Activated CD4-positive, alpha-beta memory T cell treated with anti-CD3 and anti-CD28 coated beads for 36 hours (primary cell): ENCODE measurements at regions not wholly inside any gene's neighbourhood (a gene's known extent, or its start where the extent isn't known, plus 50 kb on each side); places are given as distances from the start of the nearest gene placed in this dataset.
A peak's percentile ranks its signal among the peaks of the same experiment; 100 is the strongest.

Experiments used
- CTCF ChIA-PET: fragments of 350-600 bp; sonication (Branson Sonifier 250); formaldehyde crosslinking; loops from one replicate; lab custom pipeline; 2021; ENCODE audit warnings: antibody characterized with exemption, inconsistent platforms; lab: Charles Lee
- POLR2A ChIA-PET: fragments of 350-600 bp; sonication (Branson Sonifier 250); formaldehyde crosslinking; loops from one replicate; lab custom pipeline; 2021; ENCODE audit warnings: antibody characterized with exemption; lab: Charles Lee
- DNase-seq: peaks from one replicate; pipeline ENCODE4 v3.0.0-alpha.2; 2020
- H3K27ac Mint-ChIP-seq: one replicate; pipeline ENCODE4 v1.8.0; 2021; ENCODE audit warnings: mixed read lengths
- H3K27me3 Mint-ChIP-seq: one replicate; pipeline ENCODE4 v1.8.0; 2021; ENCODE audit warnings: mixed read lengths
- H3K36me3 Mint-ChIP-seq: one replicate; pipeline ENCODE4 v1.8.0; 2021; ENCODE audit warnings: mixed read lengths
- H3K4me1 Mint-ChIP-seq: one replicate; pipeline ENCODE4 v1.8.0; 2021; ENCODE audit warnings: low read depth, mixed read lengths
- H3K4me3 Mint-ChIP-seq: one replicate; pipeline ENCODE4 v1.8.0; 2021; ENCODE audit warnings: mild to moderate bottlenecking, mixed read lengths
- H3K9me3 Mint-ChIP-seq: one replicate; pipeline ENCODE4 v1.8.0; 2021; ENCODE audit warnings: mixed read lengths
- intact Hi-C: fragments of 100-400 bp; cut with micrococcal nuclease; formaldehyde crosslinking; loops from one replicate; pipeline ENCODE4 v1.15.1; 2023

- intact Hi-C loops: loop anchor here (1.0 kb wide), 2 partner anchors 40 to 70 kb away; no protein-coding TSS in a partner anchor
- Mint-ChIP-seq H3K27ac (no peak overlapping the region), H3K4me1 (peaks cover 17% of the 10 kb centered on the region), H3K4me3 (no peak overlapping the region), H3K9me3 (no peaks in the 10 kb centered on the region), H3K36me3 (no peaks in the 10 kb centered on the region), H3K27me3 (peaks cover 15% of the 10 kb centered on the region)
- DNase-seq: peak; percentile 11
- CTCF ChIA-PET: interaction anchor here (0.6 to 4.3 kb wide), 8 partner anchors 35 to 1331 kb away, joined by 3 to 16 read pairs (median 4); no protein-coding TSS in a partner anchor
- POLR2A ChIA-PET: interaction anchor here (0.5 to 1.1 kb wide), 2 partner anchors 110 to 1615 kb away, joined by 3 to 5 read pairs; no protein-coding TSS in a partner anchor
Observed at GRCh38 chr9:107173422-107174180, 109.5 kb upstream of the RAD23B start.

GRCh38 chr9:107174441-107174840 lies 108.6 kb upstream of the RAD23B start:
- Mint-ChIP-seq H3K27ac (no peak overlapping the region), H3K4me3 (no peak overlapping the region)

DNA sequence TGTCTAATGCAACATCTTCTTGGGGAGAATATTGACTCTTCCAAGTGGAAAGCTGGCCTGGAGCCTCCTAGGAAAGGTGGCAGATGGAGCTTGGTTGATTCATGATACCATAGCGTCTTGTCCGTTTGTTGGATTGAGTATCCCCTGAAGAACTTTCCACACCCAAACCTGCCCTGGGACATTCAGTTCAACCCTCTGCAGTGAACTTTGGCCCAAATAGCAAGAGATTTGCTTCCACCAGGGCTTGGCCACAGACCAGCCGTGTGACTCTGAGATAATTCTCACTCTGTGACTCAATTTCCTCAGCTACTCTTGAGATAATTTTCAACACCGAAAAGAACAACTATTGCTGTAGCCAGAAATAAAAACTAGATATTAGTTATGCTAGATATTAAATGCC lies 108.0 kb upstream of the RAD23B start:
- H3K4me1 Mint-ChIP-seq: peaks cover 17% of the 10 kb centered on the region
- no peaks in the 10 kb centered on the region for H3K36me3 Mint-ChIP-seq
- H3K9me3 Mint-ChIP-seq: no peaks in the 10 kb centered on the region
- no peak overlapping the region for H3K4me3 Mint-ChIP-seq
- ChIA-PET POLR2A (interaction anchor here (0.6 kb wide), 1 partner anchor 8 kb away, joined by 3 read pairs; no protein-coding TSS in a partner anchor), CTCF (interaction anchor here (1.3 to 4.3 kb wide), 2 partner anchors 37 to 166 kb away, joined by 4 to 16 read pairs; no protein-coding TSS in a partner anchor)
- no peak overlapping the region for H3K27ac Mint-ChIP-seq
- intact Hi-C loops: no loop called here
- peaks cover 18% of the 10 kb centered on the region for H3K27me3 Mint-ChIP-seq
- no peak for DNase-seq

More at GRCh38 chr9:107174441-107174840, 108.6 kb upstream of the RAD23B start:
- POLR2A ChIA-PET: interaction anchor here (0.6 kb wide), 1 partner anchor 9 kb away, joined by 3 read pairs; no protein-coding TSS in a partner anchor
- Mint-ChIP-seq H3K9me3 (no peaks in the 10 kb centered on the region), H3K27me3 (peaks cover 19% of the 10 kb centered on the region), H3K4me1 (peaks cover 17% of the 10 kb centered on the region), H3K36me3 (no peaks in the 10 kb centered on the region)
- DNase-seq: peak; percentile 17
- intact Hi-C loops: no loop called here
- CTCF ChIA-PET: interaction anchor here (1.3 to 4.3 kb wide), 2 partner anchors 36 to 167 kb away, joined by 4 to 16 read pairs; no protein-coding TSS in a partner anchor

GRCh38 chr9:107175816-107176435 lies 107.2 kb upstream of the RAD23B start:
- ChIA-PET POLR2A (no interaction called here), CTCF (interaction anchor here (4.3 kb wide), 1 partner anchor 38 kb away, joined by 16 read pairs; no protein-coding TSS in a partner anchor)
- Mint-ChIP-seq H3K27ac (no peak overlapping the region), H3K36me3 (no peaks in the 10 kb centered on the region), H3K4me3 (no peak overlapping the region), H3K27me3 (peaks cover 17% of the 10 kb centered on the region), H3K4me1 (peaks cover 17% of the 10 kb centered on the region), H3K9me3 (no peaks in the 10 kb centered on the region)
- DNase-seq: no peak
- intact Hi-C loops: no loop called here

- Mint-ChIP-seq H3K9me3 (peaks cover 2% of the 10 kb centered on the region), H3K4me3 (no peak overlapping the region), H3K4me1 (peaks cover 17% of the 10 kb centered on the region), H3K27ac (no peak overlapping the region), H3K36me3 (no peaks in the 10 kb centered on the region), H3K27me3 (peaks cover 22% of the 10 kb centered on the region)
- intact Hi-C loops: no loop called here
- POLR2A ChIA-PET: no interaction called here
- DNase-seq: no peak
- CTCF ChIA-PET: interaction anchor here (4.3 kb wide), 1 partner anchor 38 kb away, joined by 16 read pairs; no protein-coding TSS in a partner anchor
Observed at GRCh38 chr9:107176436-107177151, 106.5 kb upstream of the RAD23B start.

DNA sequence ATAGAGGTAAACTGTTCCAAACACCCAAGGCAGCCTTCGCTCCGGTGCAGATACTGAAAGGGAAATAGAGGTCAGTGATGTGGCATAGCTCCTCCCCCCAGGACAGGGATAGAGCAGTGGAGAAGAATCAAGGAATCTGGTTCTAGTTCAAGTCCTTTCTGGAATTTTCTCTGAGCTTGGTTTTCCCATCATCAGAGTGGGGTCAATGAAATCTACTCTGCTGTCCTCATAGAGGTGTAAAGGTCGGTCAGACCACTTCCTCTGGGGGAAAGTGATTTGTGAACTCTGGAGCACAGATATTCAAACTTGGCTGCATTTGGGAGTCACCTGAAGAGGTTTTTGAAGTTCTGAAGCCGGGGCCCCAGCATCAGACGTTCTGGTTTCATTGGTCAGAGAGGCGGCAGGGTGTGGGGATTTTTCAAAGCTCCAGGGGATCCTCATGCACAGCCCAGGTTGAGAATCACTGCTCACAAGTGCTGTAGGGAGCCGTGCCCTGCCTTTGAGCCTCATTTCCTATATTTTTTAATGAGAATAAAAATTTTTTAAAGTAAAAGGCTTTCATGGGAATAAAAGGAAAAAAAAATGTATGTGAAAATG lies 105.7 kb upstream of the RAD23B start:
- CTCF ChIA-PET: interaction anchor here (4.3 kb wide), 1 partner anchor 39 kb away, joined by 16 read pairs; no protein-coding TSS in a partner anchor
- H3K9me3 Mint-ChIP-seq: peaks cover 5% of the 10 kb centered on the region

GRCh38 chr9:107177857-107178256 lies 105.2 kb upstream of the RAD23B start:
- Mint-ChIP-seq H3K36me3 (peaks cover 3% of the 10 kb centered on the region), H3K9me3 (peaks cover 7% of the 10 kb centered on the region), H3K27ac (no peak overlapping the region), H3K4me1 (peaks cover 9% of the 10 kb centered on the region), H3K4me3 (no peak overlapping the region), H3K27me3 (peaks cover 29% of the 10 kb centered on the region)
- ChIA-PET CTCF (no interaction called here), POLR2A (no interaction called here)
- intact Hi-C loops: no loop called here
- DNase-seq: no peak

More for the DNA sequence above, 105.7 kb upstream of the RAD23B start:
- H3K36me3 Mint-ChIP-seq: peaks cover 2% of the 10 kb centered on the region
- H3K27ac Mint-ChIP-seq: no peak overlapping the region
- peaks cover 28% of the 10 kb centered on the region for H3K27me3 Mint-ChIP-seq
- intact Hi-C loops: no loop called here
- POLR2A ChIA-PET: no interaction called here
- H3K4me3 Mint-ChIP-seq: no peak overlapping the region
- no peak for DNase-seq
- H3K4me1 Mint-ChIP-seq: peaks cover 15% of the 10 kb centered on the region

GRCh38 chr9:107178293-107178692 lies 104.8 kb upstream of the RAD23B start:
- Mint-ChIP-seq H3K27me3 (peaks cover 29% of the 10 kb centered on the region), H3K4me3 (no peak overlapping the region), H3K27ac (no peak overlapping the region), H3K36me3 (peaks cover 6% of the 10 kb centered on the region), H3K9me3 (peaks cover 11% of the 10 kb centered on the region), H3K4me1 (peaks cover 9% of the 10 kb centered on the region)
- DNase-seq: no peak
- ChIA-PET POLR2A (no interaction called here), CTCF (no interaction called here)
- intact Hi-C loops: no loop called here

- CTCF ChIA-PET: no interaction called here
- H3K4me1 Mint-ChIP-seq: no peaks in the 10 kb centered on the region
- POLR2A ChIA-PET: no interaction called here
- H3K4me3 Mint-ChIP-seq: no peak overlapping the region
- H3K9me3 Mint-ChIP-seq: peaks cover 16% of the 10 kb centered on the region
- peaks cover 31% of the 10 kb centered on the region for H3K27me3 Mint-ChIP-seq
- H3K36me3 Mint-ChIP-seq: peaks cover 7% of the 10 kb centered on the region
- H3K27ac Mint-ChIP-seq: no peak overlapping the region
- intact Hi-C loops: no loop called here
- DNase-seq: no peak
Observed at GRCh38 chr9:107180206-107180605, 102.9 kb upstream of the RAD23B start.

GRCh38 chr9:107183176-107183575 lies 99.9 kb upstream of the RAD23B start:
- intact Hi-C loops: no loop called here
- ChIA-PET CTCF (interaction anchor here (1.0 kb wide), 1 partner anchor 11 kb away, joined by 4 read pairs; no protein-coding TSS in a partner anchor), POLR2A (interaction anchor here (0.6 kb wide), 1 partner anchor 8 kb away, joined by 3 read pairs; no protein-coding TSS in a partner anchor)
- DNase-seq: no peak
- H3K36me3 Mint-ChIP-seq: peaks cover 7% of the 10 kb centered on the region
- no peak overlapping the region for H3K4me3 Mint-ChIP-seq
- no peak overlapping the region for H3K27ac Mint-ChIP-seq
- no peaks in the 10 kb centered on the region for H3K4me1 Mint-ChIP-seq
- peaks cover 31% of the 10 kb centered on the region for H3K27me3 Mint-ChIP-seq
- peaks cover 16% of the 10 kb centered on the region for H3K9me3 Mint-ChIP-seq

DNA sequence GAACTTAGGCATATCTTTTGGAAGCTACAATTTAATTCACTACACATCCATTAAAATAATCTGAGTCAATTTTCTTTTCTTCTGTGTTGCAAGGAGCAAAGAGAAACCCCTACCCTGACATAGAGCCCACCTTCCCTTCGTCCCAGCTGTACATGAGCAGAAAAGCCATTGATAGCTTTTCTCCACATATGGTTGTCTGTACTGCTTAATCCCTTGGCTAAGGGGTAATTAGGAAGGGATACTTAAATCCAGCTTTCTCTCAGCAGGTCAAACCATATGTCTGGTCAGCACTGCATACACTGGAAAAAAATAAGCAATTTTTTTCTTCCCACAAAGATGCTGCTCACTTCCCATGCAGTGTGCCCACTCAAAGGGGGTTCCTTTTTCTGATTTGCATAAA lies 94.7 kb upstream of the RAD23B start:
- no peak for DNase-seq
- POLR2A ChIA-PET: no interaction called here
- Mint-ChIP-seq H3K27ac (no peak overlapping the region), H3K4me3 (no peak overlapping the region), H3K4me1 (no peaks in the 10 kb centered on the region), H3K9me3 (peaks cover 4% of the 10 kb centered on the region), H3K27me3 (peaks cover 14% of the 10 kb centered on the region), H3K36me3 (no peaks in the 10 kb centered on the region)
- intact Hi-C loops: no loop called here
- CTCF ChIA-PET: no interaction called here
